HG02623 (cell line): ENCODE measurements at regions not wholly inside any gene's neighbourhood (a gene's known extent, or its start where the extent isn't known, plus 50 kb on each side); places are given as distances from the start of the nearest gene placed in this dataset.

Source experiments
- ATAC-seq: cut with Tn5 transposase; IDR thresholded peaks from one replicate; pipeline ENCODE4 v1.9.1; 2021; ENCODE audit warnings: moderate library complexity; ENCODE audit not compliant: unreplicated experiment

DNA sequence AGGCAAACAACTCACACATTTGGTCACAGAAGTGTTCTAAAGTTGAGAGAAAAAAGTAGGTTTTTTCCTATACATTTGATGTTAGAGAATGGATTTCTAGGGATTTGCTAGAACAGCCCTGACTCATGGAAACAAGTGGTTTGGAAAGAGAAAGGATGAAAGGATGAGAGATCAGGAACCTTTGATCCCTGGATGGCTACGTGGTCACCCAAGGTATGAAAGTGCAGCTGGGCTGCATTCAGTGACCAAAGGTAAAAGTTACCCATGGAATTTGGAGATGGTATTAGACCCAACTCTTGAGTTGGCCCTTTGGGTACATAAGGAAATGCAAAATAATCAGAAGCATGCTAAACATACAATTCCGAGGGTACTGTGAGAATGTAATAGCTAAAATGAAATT, 61.3 kb upstream of the SPIN1 start:
- ATAC-seq: no peak

DNA sequence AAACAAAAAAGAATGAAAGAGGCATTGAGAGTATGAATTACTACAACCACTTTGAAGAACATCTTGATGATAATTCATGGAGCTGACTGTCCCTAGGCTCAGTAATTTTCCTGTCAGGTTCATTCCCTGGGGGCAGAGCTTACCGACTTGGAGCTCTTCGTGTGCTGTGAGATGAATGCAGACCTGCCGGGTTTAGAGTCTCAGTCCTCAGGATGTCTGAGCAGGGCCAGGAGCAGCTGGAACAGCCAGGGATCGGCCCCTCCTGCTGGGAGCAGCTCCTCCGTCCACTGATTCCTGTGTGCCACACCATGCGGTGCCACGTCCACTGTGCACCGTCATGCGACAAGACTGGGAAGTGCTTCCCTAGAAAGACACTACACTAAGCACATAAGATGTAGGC, 62.2 kb upstream of the SPIN1 start:
- ATAC-seq: no peak

GRCh38 chr9:88322906-88323566, 65.2 kb upstream of the SPIN1 start:
- ATAC-seq: no peak

GRCh38 chr9:88321764-88322163, 66.5 kb upstream of the SPIN1 start:
- no peak for ATAC-seq

DNA sequence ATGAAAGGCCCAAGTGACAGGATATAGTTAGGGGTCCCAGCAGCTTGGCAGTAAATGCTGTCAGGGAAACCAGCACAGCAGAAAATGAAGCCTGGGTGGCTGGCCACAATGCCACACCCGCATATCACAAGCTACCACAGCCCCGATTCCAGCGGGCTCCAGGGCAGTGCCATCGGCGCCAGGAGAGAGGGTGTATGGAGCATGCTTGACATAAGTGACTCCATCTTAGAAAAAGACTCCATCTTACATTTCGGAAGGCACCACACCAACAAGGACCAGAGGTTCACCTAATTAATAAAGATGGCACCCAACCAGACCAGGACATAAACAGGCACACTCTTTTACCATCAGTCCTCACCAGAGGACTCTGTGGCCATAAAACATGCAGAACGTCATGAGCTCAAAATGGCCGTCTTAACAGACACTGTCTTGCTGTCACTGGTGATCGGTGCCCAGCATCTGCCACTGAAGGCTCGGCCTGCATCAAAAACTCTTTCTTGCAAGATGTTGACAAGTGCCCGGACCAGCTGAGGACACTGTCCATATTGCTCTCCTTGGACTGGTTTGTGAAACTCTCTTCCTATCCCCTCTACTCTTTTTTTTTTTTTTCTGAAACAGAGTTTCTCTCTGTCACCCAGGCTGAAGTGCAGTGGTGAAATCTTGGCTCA, 67.4 kb upstream of the SPIN1 start:
- ATAC-seq: no peak

GRCh38 chr9:88319936-88320747, 68.1 kb upstream of the SPIN1 start:
- ATAC-seq: no peak

DNA sequence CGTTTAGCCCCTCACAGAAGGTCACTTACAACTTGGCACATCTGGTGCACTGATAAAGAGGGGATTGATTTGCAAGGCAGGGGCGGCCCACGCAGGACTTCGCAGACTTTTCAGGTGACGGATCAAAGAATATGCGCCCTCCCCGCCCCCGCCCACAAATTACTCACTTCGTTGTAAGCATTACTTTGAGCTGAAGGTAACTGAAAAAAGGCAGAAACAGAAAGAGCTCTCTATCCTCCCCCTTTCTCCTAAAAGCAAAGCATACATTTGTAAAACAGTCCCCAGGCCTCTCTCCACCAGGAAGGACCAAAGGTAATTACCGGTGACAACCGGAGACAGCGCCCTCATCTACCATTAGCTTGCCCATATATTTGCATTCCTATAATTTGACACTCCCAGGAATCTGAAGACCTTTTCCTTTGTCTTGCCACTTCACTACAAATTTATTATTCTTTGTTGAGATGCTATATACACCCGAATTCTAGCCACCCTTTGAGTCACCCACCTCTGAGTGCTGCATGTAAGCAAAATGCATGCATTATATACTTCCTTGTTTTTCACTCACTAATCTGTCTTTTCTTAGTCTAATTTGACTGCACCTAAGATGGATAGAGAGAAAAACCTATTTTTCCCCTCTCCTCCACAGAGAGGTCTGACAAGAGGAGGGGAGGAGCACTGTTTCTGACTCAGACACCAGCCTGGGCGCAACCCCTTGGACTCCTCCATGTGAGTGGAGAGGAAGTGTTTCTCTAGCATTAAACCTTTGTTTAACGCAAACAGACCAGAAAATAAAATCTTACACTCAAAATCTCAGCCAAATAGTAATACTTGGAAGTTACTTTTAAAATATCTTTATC, 74.7 kb upstream of the SPIN1 start:
- ATAC-seq: no peak

DNA sequence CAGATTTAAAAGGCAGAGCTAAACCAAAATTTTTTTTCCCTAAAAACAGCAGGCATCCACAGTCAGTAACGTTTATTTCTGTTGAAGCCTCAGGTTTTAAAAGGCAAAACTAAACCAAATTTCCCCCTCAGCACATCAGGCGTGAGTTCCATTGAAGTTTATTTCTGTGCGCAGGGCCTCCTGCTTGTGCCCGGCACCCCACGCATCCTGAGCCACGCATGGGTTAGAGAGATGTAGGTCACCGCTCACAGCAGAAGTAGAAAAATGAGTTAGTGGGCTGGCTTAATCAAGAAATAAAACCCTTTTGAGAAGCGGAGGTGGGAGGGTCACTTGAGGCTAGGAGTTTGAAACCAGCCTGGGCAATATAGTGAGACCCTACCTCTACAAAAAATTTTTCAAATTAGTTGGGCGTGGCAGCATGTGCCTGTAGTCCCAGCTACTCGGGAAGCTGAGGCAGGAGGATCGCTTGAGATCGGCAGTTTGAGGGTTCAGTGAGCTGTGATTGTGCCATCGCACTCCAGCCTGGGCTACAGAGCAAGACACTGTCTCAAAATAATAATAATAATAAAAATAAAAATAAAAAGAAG, 75.6 kb upstream of the SPIN1 start:
- no peak for ATAC-seq

DNA sequence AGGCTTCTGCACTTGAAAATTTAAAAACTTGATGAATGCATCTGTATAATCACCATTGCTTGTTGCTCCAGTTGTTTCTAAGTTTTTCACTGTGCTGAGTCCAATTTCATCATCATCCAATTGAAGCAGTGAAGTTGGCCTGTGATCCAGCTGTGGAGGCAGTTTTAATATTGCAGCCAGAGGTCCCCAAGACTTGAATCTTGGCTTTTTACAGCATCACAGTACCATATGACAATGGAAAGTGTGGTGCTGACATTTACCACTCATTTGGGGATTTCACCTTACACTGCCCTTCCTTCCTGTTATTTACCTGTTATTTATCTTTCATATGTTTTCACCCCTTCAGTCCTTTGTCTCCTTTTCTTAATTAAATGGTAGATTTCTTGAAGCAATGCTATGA, 76.2 kb upstream of the SPIN1 start:
- no peak for ATAC-seq

- no peak for ATAC-seq
Measured at GRCh38 chr9:88310310-88310980, 77.8 kb upstream of the SPIN1 start.

- no peak for ATAC-seq
Measured at GRCh38 chr9:88308831-88309560, 79.2 kb upstream of the SPIN1 start.

DNA sequence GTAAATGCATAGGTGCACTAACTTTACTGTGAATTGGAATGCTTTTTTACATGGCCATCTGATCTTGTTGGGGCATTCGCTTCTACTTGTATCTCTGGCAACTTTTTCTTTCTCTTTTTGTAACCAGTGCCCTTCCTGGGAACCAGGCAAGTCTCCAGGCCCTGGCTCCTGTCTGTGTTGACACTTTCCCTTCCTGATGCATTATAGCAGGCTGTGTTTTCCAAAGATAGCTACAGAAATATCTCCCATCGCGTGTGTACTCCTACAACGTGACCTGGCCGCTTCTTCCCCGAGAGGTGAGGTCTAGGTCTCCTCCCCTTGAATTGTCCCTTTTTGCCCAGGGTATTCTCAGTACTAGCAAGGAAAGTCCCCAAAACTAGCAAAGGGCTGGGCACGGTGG, 81.1 kb upstream of the SPIN1 start:
- ATAC-seq: no peak

- ATAC-seq: peak; percentile 89
Measured at GRCh38 chr9:88303721-88304451, 84.4 kb upstream of the SPIN1 start.

DNA sequence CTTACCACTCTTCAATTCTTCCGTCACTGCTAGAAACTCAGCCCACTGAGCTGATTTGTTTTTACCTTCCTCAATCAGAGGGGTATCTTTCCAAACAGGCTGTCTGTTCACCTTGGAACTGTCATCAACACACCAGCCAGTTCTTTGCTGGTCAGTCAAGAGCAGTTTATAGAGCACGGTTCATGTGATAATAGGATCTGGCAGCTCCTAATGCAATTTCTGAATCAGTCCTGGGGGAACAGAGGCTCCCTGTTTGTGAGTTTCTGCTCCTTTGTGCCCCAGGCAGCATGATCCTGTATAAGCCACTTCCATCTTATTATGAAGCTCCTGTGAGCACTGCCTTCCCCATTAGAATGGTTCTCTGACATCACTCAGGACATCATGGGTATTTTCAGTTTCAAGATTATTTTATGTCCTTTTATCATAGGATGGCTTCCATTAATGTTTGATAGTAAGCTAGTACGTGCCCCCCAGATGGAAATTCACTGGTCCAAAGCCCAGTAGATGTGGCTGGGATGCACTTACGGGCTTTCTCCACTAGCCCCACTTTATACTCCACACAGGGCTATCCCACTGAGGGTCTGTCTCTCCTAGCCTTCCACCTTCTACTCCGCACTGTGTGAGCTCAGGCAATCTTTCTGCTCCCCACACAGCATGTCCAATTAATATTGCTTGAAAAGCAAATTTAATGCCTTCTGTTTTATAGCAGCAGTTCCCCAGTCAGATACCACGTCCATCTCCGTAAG, 85.5 kb upstream of the SPIN1 start:
- no peak for ATAC-seq

- no peak for ATAC-seq
Measured at GRCh38 chr9:88300556-88300955, 87.7 kb upstream of the SPIN1 start.

DNA sequence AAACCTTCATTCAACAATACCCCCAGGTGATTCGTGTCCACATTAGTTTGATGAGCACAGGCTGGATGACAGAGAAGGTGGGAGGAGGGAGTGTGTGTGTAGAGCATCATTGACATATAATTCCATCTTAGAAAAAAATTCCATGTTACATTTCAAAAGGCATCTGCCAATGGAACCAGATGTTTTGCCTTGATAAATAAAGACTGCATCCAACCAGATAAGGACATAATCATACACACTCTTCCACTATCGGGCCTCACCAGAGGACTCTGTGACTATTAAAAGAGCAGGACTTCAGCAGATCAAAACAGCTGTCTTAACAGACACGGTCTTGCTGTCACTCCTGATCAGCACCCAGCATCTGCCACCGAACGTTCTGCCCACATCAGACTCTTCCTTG, 96.4 kb upstream of the SPIN1 start:
- ATAC-seq: no peak

GRCh38 chr9:88291056-88291455, 97.2 kb upstream of the SPIN1 start:
- ATAC-seq: no peak

- ATAC-seq: no peak
Measured at GRCh38 chr9:88289532-88289931, 98.7 kb upstream of the SPIN1 start.
